GM12892 (cell line): ENCODE measurements at regions not wholly inside any gene's neighbourhood (a gene's known extent, or its start where the extent isn't known, plus 50 kb on each side); places are given as distances from the start of the nearest gene placed in this dataset.

Source experiments
- POLR2A ChIP-seq: IDR thresholded peaks from 2 replicates; pipeline ENCODE4 v1.6.1; 2011; ENCODE audit warnings: low read depth, low read length, control low read depth
- POLR2AphosphoS5 ChIP-seq: IDR thresholded peaks from 2 replicates; pipeline ENCODE4 v1.6.1; 2011; ENCODE audit warnings: low read depth, low read length, control low read depth

GRCh38 chr3:20574746-20575145 is 388.7 kb upstream of the SGO1 start:
- TF ChIP-seq POLR2A = no peak
- TF ChIP-seq POLR2AphosphoS5 = no peak
